ENCODE measurements at regions not wholly inside any gene's neighbourhood (a gene's known extent, or its start where the extent isn't known, plus 50 kb on each side); places are given as distances from the start of the nearest gene placed in this dataset.
A peak's percentile ranks its signal among the peaks of the same experiment; 100 is the strongest.

GRCh38 chr3:181561139-181562031 lies 150.3 kb upstream of the SOX2 start:
- Histone ChIP-seq H3K36me3 (ENCODE audit: control insufficient read depth, insufficient read depth, low read length) (no peaks in the 10 kb centered on the region), H3K4me3 (ENCODE audit: low read depth, low read length) (no peak overlapping the region), H3K9me3 (ENCODE audit: control insufficient read depth in 2 of 2, low read length in 2 of 2) (no peaks in the 10 kb centered on the region), H3K27me3 (ENCODE audit: control insufficient read depth, insufficient read depth, low read length) (no peaks in the 10 kb centered on the region), H3K4me1 (ENCODE audit: control insufficient read depth, insufficient read depth, low read length, poor library complexity, severe bottlenecking) (no peaks in the 10 kb centered on the region), H3K27ac (ENCODE audit: insufficient read depth, low read length, poor library complexity, severe bottlenecking) (no peak overlapping the region)
- Mint-ChIP-seq H3K27ac (no peak overlapping the region), H3K4me3 (peak overlapping the region in 1 of 4 donors; percentile 27), H3K36me3 (no peaks in the 10 kb centered on the region), H3K4me1 (no peaks in the 10 kb centered on the region), H3K27me3 (no peaks in the 10 kb centered on the region), H3K9me3 (peaks cover 0 to 12% (median 3%) of the 10 kb centered on the region in 7 donors)
- DNase-seq (no peak), ATAC-seq (ENCODE audit: low read depth in 2 of 2) (no peak)

GRCh38 chr3:181558870-181559269 lies 152.9 kb upstream of the SOX2 start:
- Mint-ChIP-seq H3K36me3 (no peaks in the 10 kb centered on the region), H3K4me1 (no peaks in the 10 kb centered on the region), H3K27me3 (no peaks in the 10 kb centered on the region), H3K27ac (peak overlapping the region in 1 of 3 donors; percentile 38), H3K4me3 (no peak overlapping the region), H3K9me3 (peaks cover 0 to 5% (median 3%) of the 10 kb centered on the region in 7 donors)
- ATAC-seq (ENCODE audit: low read depth in 2 of 2): no peak
- Histone ChIP-seq H3K36me3 (ENCODE audit: control insufficient read depth, insufficient read depth, low read length) (no peaks in the 10 kb centered on the region), H3K27ac (ENCODE audit: insufficient read depth, low read length, poor library complexity, severe bottlenecking) (no peak overlapping the region), H3K27me3 (ENCODE audit: control insufficient read depth, insufficient read depth, low read length) (no peaks in the 10 kb centered on the region), H3K9me3 (ENCODE audit: control insufficient read depth in 2 of 2, low read length in 2 of 2) (no peaks in the 10 kb centered on the region), H3K4me3 (ENCODE audit: low read depth, low read length) (no peak overlapping the region), H3K4me1 (ENCODE audit: control insufficient read depth, insufficient read depth, low read length, poor library complexity, severe bottlenecking) (no peaks in the 10 kb centered on the region)
- no peak for DNase-seq

GRCh38 chr3:181555681-181556080 lies 156.0 kb upstream of the SOX2 start:
- Histone ChIP-seq H3K27me3 (ENCODE audit: control insufficient read depth, insufficient read depth, low read length) (no peaks in the 10 kb centered on the region), H3K9me3 (ENCODE audit: control insufficient read depth in 2 of 2, low read length in 2 of 2) (no peaks in the 10 kb centered on the region), H3K27ac (ENCODE audit: insufficient read depth, low read length, poor library complexity, severe bottlenecking) (no peak overlapping the region), H3K4me1 (ENCODE audit: control insufficient read depth, insufficient read depth, low read length, poor library complexity, severe bottlenecking) (no peaks in the 10 kb centered on the region), H3K4me3 (ENCODE audit: low read depth, low read length) (no peak overlapping the region), H3K36me3 (ENCODE audit: control insufficient read depth, insufficient read depth, low read length) (no peaks in the 10 kb centered on the region)
- peaks cover 0 to 9% (median 1%) of the 10 kb centered on the region in 7 donors for H3K9me3 Mint-ChIP-seq
- no peaks in the 10 kb centered on the region for H3K27me3 Mint-ChIP-seq
- H3K36me3 Mint-ChIP-seq: no peaks in the 10 kb centered on the region
- no peak for DNase-seq
- ATAC-seq (ENCODE audit: low read depth in 2 of 2): no peak
- no peak overlapping the region for H3K4me3 Mint-ChIP-seq
- no peaks in the 10 kb centered on the region for H3K4me1 Mint-ChIP-seq
- H3K27ac Mint-ChIP-seq: no peak overlapping the region

- H3K27me3 ChIP-seq (ENCODE audit: control insufficient read depth, insufficient read depth, low read length): no peaks in the 10 kb centered on the region
- DNase-seq (no peak), ATAC-seq (ENCODE audit: low read depth in 2 of 2) (no peak)
- Mint-ChIP-seq H3K9me3 (peaks cover 0 to 9% (median 2%) of the 10 kb centered on the region in 7 donors), H3K4me3 (no peak overlapping the region), H3K27me3 (no peaks in the 10 kb centered on the region), H3K36me3 (no peaks in the 10 kb centered on the region), H3K4me1 (no peaks in the 10 kb centered on the region), H3K27ac (no peak overlapping the region)
- no peaks in the 10 kb centered on the region for H3K9me3 ChIP-seq (ENCODE audit: control insufficient read depth in 2 of 2, low read length in 2 of 2)
- no peaks in the 10 kb centered on the region for H3K36me3 ChIP-seq (ENCODE audit: control insufficient read depth, insufficient read depth, low read length)
- H3K4me1 ChIP-seq (ENCODE audit: control insufficient read depth, insufficient read depth, low read length, poor library complexity, severe bottlenecking): no peaks in the 10 kb centered on the region
- H3K4me3 ChIP-seq (ENCODE audit: low read depth, low read length): no peak overlapping the region
- H3K27ac ChIP-seq (ENCODE audit: insufficient read depth, low read length, poor library complexity, severe bottlenecking): no peak overlapping the region
Measured at GRCh38 chr3:181554233-181554765, 157.4 kb upstream of the SOX2 start.

- no peak overlapping the region for H3K27ac ChIP-seq (ENCODE audit: insufficient read depth, low read length, poor library complexity, severe bottlenecking)
- no peaks in the 10 kb centered on the region for H3K36me3 Mint-ChIP-seq
- H3K36me3 ChIP-seq (ENCODE audit: control insufficient read depth, insufficient read depth, low read length): no peaks in the 10 kb centered on the region
- no peaks in the 10 kb centered on the region for H3K27me3 Mint-ChIP-seq
- H3K4me3 ChIP-seq (ENCODE audit: low read depth, low read length): no peak overlapping the region
- H3K4me1 ChIP-seq (ENCODE audit: control insufficient read depth, insufficient read depth, low read length, poor library complexity, severe bottlenecking): no peaks in the 10 kb centered on the region
- H3K27ac Mint-ChIP-seq: no peak overlapping the region
- DNase-seq (no peak), ATAC-seq (ENCODE audit: low read depth in 2 of 2) (no peak)
- no peak overlapping the region for H3K4me3 Mint-ChIP-seq
- no peaks in the 10 kb centered on the region for H3K9me3 ChIP-seq (ENCODE audit: control insufficient read depth in 2 of 2, low read length in 2 of 2)
- peaks cover 0 to 18% (median 6%) of the 10 kb centered on the region in 7 donors for H3K9me3 Mint-ChIP-seq
- no peaks in the 10 kb centered on the region for H3K4me1 Mint-ChIP-seq
- no peaks in the 10 kb centered on the region for H3K27me3 ChIP-seq (ENCODE audit: control insufficient read depth, insufficient read depth, low read length)
Measured at GRCh38 chr3:181549266-181549665, 162.5 kb upstream of the SOX2 start.

GRCh38 chr3:181541414-181541813 lies 170.3 kb upstream of the SOX2 start:
- no peaks in the 10 kb centered on the region for H3K27me3 Mint-ChIP-seq
- peaks cover 0 to 24% (median 1%) of the 10 kb centered on the region in 7 donors for H3K9me3 Mint-ChIP-seq
- Histone ChIP-seq H3K9me3 (ENCODE audit: control insufficient read depth in 2 of 2, low read length in 2 of 2) (no peaks in the 10 kb centered on the region), H3K4me1 (ENCODE audit: control insufficient read depth, insufficient read depth, low read length, poor library complexity, severe bottlenecking) (no peaks in the 10 kb centered on the region), H3K27ac (ENCODE audit: insufficient read depth, low read length, poor library complexity, severe bottlenecking) (no peak overlapping the region), H3K4me3 (ENCODE audit: low read depth, low read length) (no peak overlapping the region), H3K36me3 (ENCODE audit: control insufficient read depth, insufficient read depth, low read length) (no peaks in the 10 kb centered on the region), H3K27me3 (ENCODE audit: control insufficient read depth, insufficient read depth, low read length) (no peaks in the 10 kb centered on the region)
- H3K4me3 Mint-ChIP-seq: no peak overlapping the region
- no peaks in the 10 kb centered on the region for H3K4me1 Mint-ChIP-seq
- no peak for DNase-seq
- no peak overlapping the region for H3K27ac Mint-ChIP-seq
- ATAC-seq (ENCODE audit: low read depth in 2 of 2): no peak
- no peaks in the 10 kb centered on the region for H3K36me3 Mint-ChIP-seq

GRCh38 chr3:181534781-181535221 lies 176.9 kb upstream of the SOX2 start:
- Histone ChIP-seq H3K4me1 (ENCODE audit: control insufficient read depth, insufficient read depth, low read length, poor library complexity, severe bottlenecking) (no peaks in the 10 kb centered on the region), H3K4me3 (ENCODE audit: low read depth, low read length) (no peak overlapping the region), H3K36me3 (ENCODE audit: control insufficient read depth, insufficient read depth, low read length) (no peaks in the 10 kb centered on the region), H3K27me3 (ENCODE audit: control insufficient read depth, insufficient read depth, low read length) (no peaks in the 10 kb centered on the region), H3K27ac (ENCODE audit: insufficient read depth, low read length, poor library complexity, severe bottlenecking) (no peak overlapping the region), H3K9me3 (ENCODE audit: control insufficient read depth in 2 of 2, low read length in 2 of 2) (no peaks in the 10 kb centered on the region)
- Mint-ChIP-seq H3K4me3 (no peak overlapping the region), H3K4me1 (no peaks in the 10 kb centered on the region), H3K9me3 (peaks cover 0 to 20% (median 4%) of the 10 kb centered on the region in 7 donors), H3K36me3 (no peaks in the 10 kb centered on the region), H3K27ac (no peak overlapping the region), H3K27me3 (no peaks in the 10 kb centered on the region)
- ATAC-seq (ENCODE audit: low read depth in 2 of 2): no peak
- DNase-seq: no peak

- H3K4me1 ChIP-seq (ENCODE audit: control insufficient read depth, insufficient read depth, low read length, poor library complexity, severe bottlenecking): no peaks in the 10 kb centered on the region
- H3K27ac ChIP-seq (ENCODE audit: insufficient read depth, low read length, poor library complexity, severe bottlenecking): no peak overlapping the region
- ATAC-seq (ENCODE audit: low read depth in 2 of 2) (no peak), DNase-seq (no peak)
- H3K9me3 ChIP-seq (ENCODE audit: control insufficient read depth in 2 of 2, low read length in 2 of 2): no peaks in the 10 kb centered on the region
- no peak overlapping the region for H3K4me3 Mint-ChIP-seq
- H3K27me3 ChIP-seq (ENCODE audit: control insufficient read depth, insufficient read depth, low read length): no peaks in the 10 kb centered on the region
- H3K9me3 Mint-ChIP-seq: peaks cover 0 to 15% (median 4%) of the 10 kb centered on the region in 7 donors
- no peaks in the 10 kb centered on the region for H3K4me1 Mint-ChIP-seq
- no peak overlapping the region for H3K4me3 ChIP-seq (ENCODE audit: low read depth, low read length)
- H3K36me3 ChIP-seq (ENCODE audit: control insufficient read depth, insufficient read depth, low read length): no peaks in the 10 kb centered on the region
- no peaks in the 10 kb centered on the region for H3K36me3 Mint-ChIP-seq
- H3K27ac Mint-ChIP-seq: no peak overlapping the region
- no peaks in the 10 kb centered on the region for H3K27me3 Mint-ChIP-seq
Measured at GRCh38 chr3:181533811-181534210, 177.9 kb upstream of the SOX2 start.

All from CD4-positive, CD25-positive, alpha-beta regulatory T cell (primary cell).